K562 (cell line): ENCODE measurements at regions not wholly inside any gene's neighbourhood (a gene's known extent, or its start where the extent isn't known, plus 50 kb on each side); places are given as distances from the start of the nearest gene placed in this dataset.

Source experiments
- ATF7 ChIP-seq: fragments of 450-650 bp; IDR thresholded peaks from 2 replicates; pipeline ENCODE4 v1.7.1; 2014; ENCODE audit warnings: mild to moderate bottlenecking, moderate library complexity
- CHD1 ChIP-seq: fragments of 200-600 bp; sonication (generic); IDR thresholded peaks from one replicate; pipeline ENCODE4 v1.6.1; 2012; ENCODE audit warnings: mild to moderate bottlenecking, moderate library complexity, low read length, inconsistent platforms
- ETV1 ChIP-seq: fragments of 450-650 bp; conservative IDR thresholded peaks from 2 replicates; pipeline ENCODE4 v1.6.1; 2016; ENCODE audit warnings: missing genetic modification characterization, control low read depth, low read depth, missing compliant biosample characterization
- FOSL1 ChIP-seq: fragments of 200-800 bp; sonication (Bioruptor generic); conservative IDR thresholded peaks from 2 replicates; pipeline ENCODE4 v1.6.1; 2016; ENCODE audit warnings: missing genetic modification characterization, missing compliant biosample characterization
- GATA2 ChIP-seq: sonication (generic); formaldehyde crosslinking; IDR thresholded peaks from 2 replicates; pipeline ENCODE4 v1.4.0; 2020; ENCODE audit warnings: mild to moderate bottlenecking, missing genetic modification reagents
- HIVEP1 ChIP-seq: fragments of 250-450 bp; sonication (Bioruptor Pico); IDR thresholded peaks from 2 replicates; pipeline ENCODE4 v1.4.0; 2020; ENCODE audit warnings: mild to moderate bottlenecking
- JUND ChIP-seq, 2 experiments: IDR thresholded peaks; 2 replicates in 1 of 2; 3 replicates in 1 of 2; pipeline ENCODE4 v1.6.1; 2011; ENCODE audit warnings: borderline replicate concordance in 2 of 2, low read depth in 2 of 2, low read length in 2 of 2, improper control_type of control experiment in 1 of 2, missing biosample characterization in 1 of 2, missing genetic modification characterization in 1 of 2, missing genetic modification reagents in 1 of 2
- MAZ ChIP-seq, 2 experiments: fragments of 450-650 bp in 1 of 2; sonication (generic) in 1 of 2; formaldehyde crosslinking; IDR thresholded peaks in 1 of 2; conservative IDR thresholded peaks in 1 of 2; 2 replicates each; pipeline versions ENCODE4 v1.4.0 to v1.5.0; 2020; ENCODE audit warnings: mild to moderate bottlenecking in 1 of 2, missing genetic modification reagents in 1 of 2
- MXD1 ChIP-seq: fragments of 250-450 bp; sonication (Bioruptor Pico); IDR thresholded peaks from 2 replicates; pipeline ENCODE4 v1.8.0; 2021; ENCODE audit warnings: borderline replicate concordance, mild to moderate bottlenecking, moderate library complexity; ENCODE audit not compliant: poor library complexity, severe bottlenecking
- RFX1 ChIP-seq: fragments of 450-650 bp; IDR thresholded peaks from 2 replicates; pipeline ENCODE4 v1.6.1; 2016; ENCODE audit warnings: mild to moderate bottlenecking, moderate library complexity
- STAT5A ChIP-seq: IDR thresholded peaks from 2 replicates; pipeline ENCODE4 v1.6.1; 2012; ENCODE audit warnings: low read length, inconsistent platforms, borderline replicate concordance
- ZBTB17 ChIP-seq: fragments of 450-650 bp; formaldehyde crosslinking; IDR thresholded peaks from 2 replicates; pipeline ENCODE4 v1.4.0; 2020; ENCODE audit warnings: mild to moderate bottlenecking
- ZNF197 ChIP-seq: fragments of 200-800 bp; sonication (Bioruptor generic); IDR thresholded peaks from 2 replicates; pipeline ENCODE4 v1.6.1; 2016; ENCODE audit warnings: low read depth, missing genetic modification characterization, missing compliant biosample characterization
- TF ChIP-seq, protein P1 (sequence below): fragments of 450-650 bp; IDR thresholded peaks from 2 replicates; pipeline ENCODE4 v1.6.1; 2016; ENCODE audit warnings: mild to moderate bottlenecking, moderate library complexity

GRCh38 chr3:72163809-72164634, 379.1 kb upstream of the PROK2 start (continued):
- no peak for TF ChIP-seq CHD1
- peak; percentile 51; the same call in 1 of the 2 replicates for TF ChIP-seq HIVEP1 (CRISPR knock-in tag)
- TF ChIP-seq MXD1 (CRISPR knock-in tag): no peak
- TF ChIP-seq RFX1: no peak
- TF ChIP-seq GATA2 (CRISPR knock-in tag): peak; percentile 78
- peak; percentile 50; the same call in 1 of the 2 replicates for TF ChIP-seq ETV1 (tag)
- peak; percentile 83 to 91 for TF ChIP-seq MAZ (CRISPR knock-in tag; conservative IDR thresholded peaks at IDR 0.05 in 1 of 2, IDR thresholded peaks at IDR 0.05 in 1 of 2)
- TF ChIP-seq STAT5A: peak; percentile 89
- TF ChIP-seq JUND (IDR thresholded peaks at IDR 0.05; ENCODE audit: borderline replicate concordance, low read depth, low read length): peak; percentile 86
- peak; percentile 82; the same call in 1 of the 3 replicates for TF ChIP-seq JUND (tag; IDR thresholded peaks at IDR 0.05; ENCODE audit: borderline replicate concordance, low read depth, low read length)
- peak; percentile 61; the same call in 1 of the 2 replicates for TF ChIP-seq ZBTB17 (CRISPR knock-in tag)
- TF ChIP-seq FOSL1 (tag): 0 out of 2 replicates have a peak, but pooled peaks have one; percentile 22
- TF ChIP-seq ZNF197 (CRISPR knock-in tag): peak; percentile 70; the same call in 1 of the 2 replicates
- peak; percentile 93 for TF ChIP-seq ATF7
- TF ChIP-seq, protein P1, sequence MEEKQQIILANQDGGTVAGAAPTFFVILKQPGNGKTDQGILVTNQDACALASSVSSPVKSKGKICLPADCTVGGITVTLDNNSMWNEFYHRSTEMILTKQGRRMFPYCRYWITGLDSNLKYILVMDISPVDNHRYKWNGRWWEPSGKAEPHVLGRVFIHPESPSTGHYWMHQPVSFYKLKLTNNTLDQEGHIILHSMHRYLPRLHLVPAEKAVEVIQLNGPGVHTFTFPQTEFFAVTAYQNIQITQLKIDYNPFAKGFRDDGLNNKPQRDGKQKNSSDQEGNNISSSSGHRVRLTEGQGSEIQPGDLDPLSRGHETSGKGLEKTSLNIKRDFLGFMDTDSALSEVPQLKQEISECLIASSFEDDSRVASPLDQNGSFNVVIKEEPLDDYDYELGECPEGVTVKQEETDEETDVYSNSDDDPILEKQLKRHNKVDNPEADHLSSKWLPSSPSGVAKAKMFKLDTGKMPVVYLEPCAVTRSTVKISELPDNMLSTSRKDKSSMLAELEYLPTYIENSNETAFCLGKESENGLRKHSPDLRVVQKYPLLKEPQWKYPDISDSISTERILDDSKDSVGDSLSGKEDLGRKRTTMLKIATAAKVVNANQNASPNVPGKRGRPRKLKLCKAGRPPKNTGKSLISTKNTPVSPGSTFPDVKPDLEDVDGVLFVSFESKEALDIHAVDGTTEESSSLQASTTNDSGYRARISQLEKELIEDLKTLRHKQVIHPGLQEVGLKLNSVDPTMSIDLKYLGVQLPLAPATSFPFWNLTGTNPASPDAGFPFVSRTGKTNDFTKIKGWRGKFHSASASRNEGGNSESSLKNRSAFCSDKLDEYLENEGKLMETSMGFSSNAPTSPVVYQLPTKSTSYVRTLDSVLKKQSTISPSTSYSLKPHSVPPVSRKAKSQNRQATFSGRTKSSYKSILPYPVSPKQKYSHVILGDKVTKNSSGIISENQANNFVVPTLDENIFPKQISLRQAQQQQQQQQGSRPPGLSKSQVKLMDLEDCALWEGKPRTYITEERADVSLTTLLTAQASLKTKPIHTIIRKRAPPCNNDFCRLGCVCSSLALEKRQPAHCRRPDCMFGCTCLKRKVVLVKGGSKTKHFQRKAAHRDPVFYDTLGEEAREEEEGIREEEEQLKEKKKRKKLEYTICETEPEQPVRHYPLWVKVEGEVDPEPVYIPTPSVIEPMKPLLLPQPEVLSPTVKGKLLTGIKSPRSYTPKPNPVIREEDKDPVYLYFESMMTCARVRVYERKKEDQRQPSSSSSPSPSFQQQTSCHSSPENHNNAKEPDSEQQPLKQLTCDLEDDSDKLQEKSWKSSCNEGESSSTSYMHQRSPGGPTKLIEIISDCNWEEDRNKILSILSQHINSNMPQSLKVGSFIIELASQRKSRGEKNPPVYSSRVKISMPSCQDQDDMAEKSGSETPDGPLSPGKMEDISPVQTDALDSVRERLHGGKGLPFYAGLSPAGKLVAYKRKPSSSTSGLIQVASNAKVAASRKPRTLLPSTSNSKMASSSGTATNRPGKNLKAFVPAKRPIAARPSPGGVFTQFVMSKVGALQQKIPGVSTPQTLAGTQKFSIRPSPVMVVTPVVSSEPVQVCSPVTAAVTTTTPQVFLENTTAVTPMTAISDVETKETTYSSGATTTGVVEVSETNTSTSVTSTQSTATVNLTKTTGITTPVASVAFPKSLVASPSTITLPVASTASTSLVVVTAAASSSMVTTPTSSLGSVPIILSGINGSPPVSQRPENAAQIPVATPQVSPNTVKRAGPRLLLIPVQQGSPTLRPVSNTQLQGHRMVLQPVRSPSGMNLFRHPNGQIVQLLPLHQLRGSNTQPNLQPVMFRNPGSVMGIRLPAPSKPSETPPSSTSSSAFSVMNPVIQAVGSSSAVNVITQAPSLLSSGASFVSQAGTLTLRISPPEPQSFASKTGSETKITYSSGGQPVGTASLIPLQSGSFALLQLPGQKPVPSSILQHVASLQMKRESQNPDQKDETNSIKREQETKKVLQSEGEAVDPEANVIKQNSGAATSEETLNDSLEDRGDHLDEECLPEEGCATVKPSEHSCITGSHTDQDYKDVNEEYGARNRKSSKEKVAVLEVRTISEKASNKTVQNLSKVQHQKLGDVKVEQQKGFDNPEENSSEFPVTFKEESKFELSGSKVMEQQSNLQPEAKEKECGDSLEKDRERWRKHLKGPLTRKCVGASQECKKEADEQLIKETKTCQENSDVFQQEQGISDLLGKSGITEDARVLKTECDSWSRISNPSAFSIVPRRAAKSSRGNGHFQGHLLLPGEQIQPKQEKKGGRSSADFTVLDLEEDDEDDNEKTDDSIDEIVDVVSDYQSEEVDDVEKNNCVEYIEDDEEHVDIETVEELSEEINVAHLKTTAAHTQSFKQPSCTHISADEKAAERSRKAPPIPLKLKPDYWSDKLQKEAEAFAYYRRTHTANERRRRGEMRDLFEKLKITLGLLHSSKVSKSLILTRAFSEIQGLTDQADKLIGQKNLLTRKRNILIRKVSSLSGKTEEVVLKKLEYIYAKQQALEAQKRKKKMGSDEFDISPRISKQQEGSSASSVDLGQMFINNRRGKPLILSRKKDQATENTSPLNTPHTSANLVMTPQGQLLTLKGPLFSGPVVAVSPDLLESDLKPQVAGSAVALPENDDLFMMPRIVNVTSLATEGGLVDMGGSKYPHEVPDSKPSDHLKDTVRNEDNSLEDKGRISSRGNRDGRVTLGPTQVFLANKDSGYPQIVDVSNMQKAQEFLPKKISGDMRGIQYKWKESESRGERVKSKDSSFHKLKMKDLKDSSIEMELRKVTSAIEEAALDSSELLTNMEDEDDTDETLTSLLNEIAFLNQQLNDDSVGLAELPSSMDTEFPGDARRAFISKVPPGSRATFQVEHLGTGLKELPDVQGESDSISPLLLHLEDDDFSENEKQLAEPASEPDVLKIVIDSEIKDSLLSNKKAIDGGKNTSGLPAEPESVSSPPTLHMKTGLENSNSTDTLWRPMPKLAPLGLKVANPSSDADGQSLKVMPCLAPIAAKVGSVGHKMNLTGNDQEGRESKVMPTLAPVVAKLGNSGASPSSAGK: peak; percentile 47; the same call in 1 of the 2 replicates
- TF ChIP-seq, all 486 proteins: peak for 131
